ENCODE measurements at regions not wholly inside any gene's neighbourhood (a gene's known extent, or its start where the extent isn't known, plus 50 kb on each side); places are given as distances from the start of the nearest gene placed in this dataset.

GRCh38 chr10:33529234-33529633, 194.8 kb upstream of the NRP1 start:
- DNase-seq, result no peak

- DNase-seq, result no peak
Measured at GRCh38 chr10:33524966-33525365, 190.5 kb upstream of the NRP1 start.

- DNase-seq, result no peak
Measured at GRCh38 chr10:33524041-33524440, 189.6 kb upstream of the NRP1 start.

GRCh38 chr10:33523236-33523792, 188.8 kb upstream of the NRP1 start:
- no peak for DNase-seq

- DNase-seq, result no peak
Measured at GRCh38 chr10:33521904-33522303, 187.4 kb upstream of the NRP1 start.

- no peak for DNase-seq
Measured at GRCh38 chr10:33521062-33521461, 186.6 kb upstream of the NRP1 start.

- no peak for DNase-seq
Measured at GRCh38 chr10:33520223-33520622, 185.8 kb upstream of the NRP1 start.

- no peak for DNase-seq
Measured at GRCh38 chr10:33519130-33519860, 184.8 kb upstream of the NRP1 start.

- DNase-seq, result no peak
Measured at GRCh38 chr10:33510206-33510605, 175.7 kb upstream of the NRP1 start.

- DNase-seq, result peak; percentile 8
Measured at GRCh38 chr10:33509231-33509831, 174.9 kb upstream of the NRP1 start.

GRCh38 chr10:33507662-33508425, 173.4 kb upstream of the NRP1 start:
- no peak for DNase-seq

- no peak for DNase-seq
Measured at GRCh38 chr10:33506838-33507661, 172.6 kb upstream of the NRP1 start.

GRCh38 chr10:33506391-33506790, 171.9 kb upstream of the NRP1 start:
- no peak for DNase-seq

- no peak for DNase-seq
Measured at GRCh38 chr10:33501161-33501560, 166.7 kb upstream of the NRP1 start.

- DNase-seq, result no peak
Measured at GRCh38 chr10:33498391-33498891, 164.0 kb upstream of the NRP1 start.

GRCh38 chr10:33497338-33497737, 162.9 kb upstream of the NRP1 start:
- no peak for DNase-seq

- DNase-seq, result no peak
Measured at GRCh38 chr10:33496096-33496495, 161.6 kb upstream of the NRP1 start.

GRCh38 chr10:33494694-33495265, 160.3 kb upstream of the NRP1 start:
- DNase-seq, result no peak

- DNase-seq, result no peak
Measured at GRCh38 chr10:33493978-33494377, 159.5 kb upstream of the NRP1 start.

GRCh38 chr10:33493497-33493896, 159.0 kb upstream of the NRP1 start:
- no peak for DNase-seq

- DNase-seq, result no peak
Measured at GRCh38 chr10:33492701-33493345, 158.4 kb upstream of the NRP1 start.
